Prostate gland (tissue), 2 donors: ENCODE measurements at regions not wholly inside any gene's neighbourhood (a gene's known extent, or its start where the extent isn't known, plus 50 kb on each side); places are given as distances from the start of the nearest gene placed in this dataset.

Experiments used
- DNase-seq: peaks from one replicate; pipeline ENCODE4 v3.0.0-alpha.2; 2019; ENCODE audit warnings: low spot score
- H3K27ac ChIP-seq, 2 donors: fragments of 200-600 bp; sonication (generic); 2 replicates each; pipeline ENCODE4 v1.5.1; 2017 to 2019
- H3K27me3 ChIP-seq: fragments of 200-600 bp; sonication (generic); replicated peaks from 2 replicates; pipeline ENCODE4 v1.5.1; 2019; ENCODE audit not compliant: insufficient read depth
- H3K36me3 ChIP-seq, 2 donors: fragments of 200-600 bp; sonication (generic); 1 replicate in 1 of 2; 2 replicates in 1 of 2; pipeline versions ENCODE4 v1.5.1 to v1.8.1; 2017 to 2019
- H3K4me1 ChIP-seq: fragments of 200-600 bp; sonication (generic); replicated peaks from 2 replicates; pipeline ENCODE4 v1.5.1; 2019
- H3K4me3 ChIP-seq, 2 donors: fragments of 200-600 bp; sonication (generic); 2 replicates each; pipeline ENCODE4 v1.5.1; 2017 to 2019
- H3K9me3 ChIP-seq: fragments of 200-600 bp; sonication (generic); 2 replicates; pipeline ENCODE4 v1.5.1; 2017
- POLR2A ChIP-seq: fragments of 450-650 bp; IDR thresholded peaks from one replicate; pipeline ENCODE4 v1.6.1; 2016; ENCODE audit warnings: antibody characterized with exemption, mild to moderate bottlenecking
- POLR2AphosphoS5 ChIP-seq: sonication (generic); formaldehyde crosslinking; IDR thresholded peaks from one replicate; pipeline ENCODE4 v1.6.1; 2017; ENCODE audit warnings: antibody characterized with exemption
- WGBS: methylation state at CpG from one replicate; pipeline ENCODE4 v1.1.5; 2018; 5-methylcytosine and 5-hydroxymethylcytosine counted together
- intact Hi-C: fragments of 100-400 bp; cut with DNase I; formaldehyde crosslinking; loops from one replicate; pipeline ENCODE4 v1.14.2; 2022
- small RNA-seq, 2 donors: library from RNA; depleted of rRNA; stranded (forward); fragments of <200 nt; gene quantifications; one replicate each; pipeline ENCODE3, GENCODE V24; 2016
- TF ChIP-seq, protein P1 (sequence below), 4 experiments: fragments of 200-600 bp in 2 of 4; fragments of 450-650 bp in 2 of 4; sonication (generic) in 2 of 4; IDR thresholded peaks; 1 replicate in 3 of 4; 2 replicates in 1 of 4; pipeline ENCODE4 v1.5.1; 2016 to 2019; ENCODE audit warnings: antibody characterized with exemption in 4 of 4, mild to moderate bottlenecking in 2 of 4, moderate library complexity in 2 of 4

DNA sequence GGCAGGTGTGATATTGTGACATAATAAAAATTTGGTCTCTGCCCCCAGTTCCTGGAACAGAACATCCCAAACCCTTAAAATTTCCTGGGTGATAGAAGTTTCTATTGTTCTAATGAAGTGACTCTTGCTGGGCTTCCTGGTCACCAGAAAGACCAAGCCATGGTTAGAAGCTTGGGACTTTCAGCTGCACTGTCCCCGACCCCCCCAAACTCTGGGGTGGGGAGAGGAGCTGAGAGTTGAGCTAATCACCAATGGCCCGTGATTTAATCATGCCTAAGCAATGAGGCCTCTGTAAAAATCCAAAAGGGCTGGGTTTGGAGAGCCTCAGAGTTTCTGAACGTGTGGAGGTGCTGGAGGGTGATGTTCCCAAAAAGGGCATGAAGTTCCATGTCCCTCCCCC, 54.8 kb upstream of the FTH1 start:
- no peak for DNase-seq
- Histone ChIP-seq H3K4me3 (no peak overlapping the region), H3K9me3 (no peaks in the 10 kb centered on the region), H3K27ac (no peak overlapping the region), H3K27me3 (no peaks in the 10 kb centered on the region), H3K36me3 (no peaks in the 10 kb centered on the region), H3K4me1 (no peaks in the 10 kb centered on the region)
- 63% methylated on average over 3 of the region's 3 CpGs for WGBS
- intact Hi-C loops: no loop called here
- TF ChIP-seq POLR2AphosphoS5 (no peak), POLR2A (no peak)
- TF ChIP-seq, protein P1, sequence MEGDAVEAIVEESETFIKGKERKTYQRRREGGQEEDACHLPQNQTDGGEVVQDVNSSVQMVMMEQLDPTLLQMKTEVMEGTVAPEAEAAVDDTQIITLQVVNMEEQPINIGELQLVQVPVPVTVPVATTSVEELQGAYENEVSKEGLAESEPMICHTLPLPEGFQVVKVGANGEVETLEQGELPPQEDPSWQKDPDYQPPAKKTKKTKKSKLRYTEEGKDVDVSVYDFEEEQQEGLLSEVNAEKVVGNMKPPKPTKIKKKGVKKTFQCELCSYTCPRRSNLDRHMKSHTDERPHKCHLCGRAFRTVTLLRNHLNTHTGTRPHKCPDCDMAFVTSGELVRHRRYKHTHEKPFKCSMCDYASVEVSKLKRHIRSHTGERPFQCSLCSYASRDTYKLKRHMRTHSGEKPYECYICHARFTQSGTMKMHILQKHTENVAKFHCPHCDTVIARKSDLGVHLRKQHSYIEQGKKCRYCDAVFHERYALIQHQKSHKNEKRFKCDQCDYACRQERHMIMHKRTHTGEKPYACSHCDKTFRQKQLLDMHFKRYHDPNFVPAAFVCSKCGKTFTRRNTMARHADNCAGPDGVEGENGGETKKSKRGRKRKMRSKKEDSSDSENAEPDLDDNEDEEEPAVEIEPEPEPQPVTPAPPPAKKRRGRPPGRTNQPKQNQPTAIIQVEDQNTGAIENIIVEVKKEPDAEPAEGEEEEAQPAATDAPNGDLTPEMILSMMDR (IDR thresholded peaks at IDR 0.05): no peak

- Histone ChIP-seq H3K27me3 (no peaks in the 10 kb centered on the region), H3K4me3 (no peak overlapping the region), H3K4me1 (no peaks in the 10 kb centered on the region), H3K36me3 (no peaks in the 10 kb centered on the region), H3K27ac (no peak overlapping the region), H3K9me3 (no peaks in the 10 kb centered on the region)
- WGBS: 82% methylated on average over 3 of the region's 3 CpGs
- no peak for DNase-seq
- TF ChIP-seq POLR2AphosphoS5: no peak
- TF ChIP-seq, protein P1 (IDR thresholded peaks at IDR 0.05): no peak
- TF ChIP-seq POLR2A: no peak
- intact Hi-C loops: no loop called here
Observed at GRCh38 chr11:62020661-62021060, 53.2 kb upstream of the FTH1 start.

DNA sequence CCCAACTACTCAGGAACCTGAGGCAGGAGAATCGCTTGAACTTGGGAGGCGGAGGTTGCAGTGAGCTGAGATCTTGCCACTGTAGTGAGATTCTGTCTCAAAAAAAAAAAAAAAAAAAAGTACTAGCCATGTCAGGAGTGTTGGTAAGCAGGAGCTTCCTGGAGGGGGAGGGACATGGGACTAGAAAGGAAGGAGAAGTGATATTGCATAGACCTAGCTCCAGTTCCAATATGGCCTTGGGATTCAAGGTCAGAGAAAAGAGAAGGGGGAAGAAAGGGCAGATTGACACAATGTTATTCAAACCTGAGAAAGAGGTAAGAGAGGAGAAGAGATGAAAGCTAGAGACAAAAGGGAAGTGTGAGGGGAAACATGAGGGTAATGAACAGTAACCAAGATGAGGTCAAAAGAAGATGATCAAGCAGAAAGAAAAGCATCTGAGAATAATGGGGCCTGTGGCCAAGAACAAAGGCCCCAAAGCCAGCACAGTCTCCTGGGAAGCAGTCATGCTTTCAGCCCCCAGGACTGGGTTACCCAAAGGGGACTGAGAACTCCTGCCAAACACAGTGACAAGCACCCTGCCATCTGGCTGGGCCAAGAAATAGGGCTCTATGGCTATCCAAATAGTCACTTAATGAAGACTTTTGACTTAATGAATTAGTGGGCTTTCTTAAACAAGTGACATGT, 51.7 kb upstream of the FTH1 start:
- TF ChIP-seq, protein P1 (IDR thresholded peaks at IDR 0.05): no peak
- TF ChIP-seq POLR2AphosphoS5 (no peak), POLR2A (no peak)
- Histone ChIP-seq H3K9me3 (no peaks in the 10 kb centered on the region), H3K4me1 (no peaks in the 10 kb centered on the region), H3K36me3 (no peaks in the 10 kb centered on the region), H3K4me3 (no peak overlapping the region), H3K27ac (no peak overlapping the region), H3K27me3 (no peaks in the 10 kb centered on the region)
- 98% methylated on average over 2 of the region's 2 CpGs for whole genome bisulfite sequencing
- no peak for DNase-seq
- intact Hi-C loops: no loop called here

DNA sequence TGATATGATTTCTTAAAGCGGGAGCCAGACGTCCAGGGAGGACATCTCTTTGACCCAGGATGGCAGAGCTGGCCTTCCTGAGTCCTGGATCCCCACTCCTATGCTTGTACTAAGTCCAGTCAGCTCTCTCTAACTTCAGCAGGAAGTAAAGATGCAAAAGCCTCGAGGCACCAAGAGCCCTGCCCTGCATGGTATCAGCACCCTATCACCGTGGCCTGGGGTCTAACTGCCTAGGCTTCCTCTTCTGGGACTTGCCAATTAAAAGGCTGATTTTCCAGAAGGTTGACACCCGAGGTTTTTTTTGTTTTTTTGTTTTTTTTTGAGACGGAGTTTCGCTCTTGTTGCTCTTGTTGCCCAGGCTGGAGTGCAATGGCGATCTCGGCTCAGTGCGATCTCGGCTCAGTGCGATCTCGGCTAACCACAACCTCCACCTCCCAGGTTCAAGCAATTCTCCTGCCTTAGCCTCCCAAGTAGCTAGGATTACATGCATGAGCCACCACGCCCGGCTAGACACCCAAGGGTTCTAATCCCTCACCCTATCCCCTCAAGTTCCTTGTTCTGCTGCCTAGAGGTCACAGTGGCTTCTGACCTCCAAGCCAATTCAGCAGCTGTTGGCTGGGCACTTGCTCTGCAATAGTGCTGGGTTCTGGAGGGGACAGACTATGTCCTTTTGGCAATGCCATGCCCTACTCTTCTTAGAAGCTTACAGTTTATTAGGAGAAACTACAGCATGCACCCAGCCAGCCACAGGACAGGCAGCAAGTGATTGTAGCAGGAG, 50.6 kb upstream of the FTH1 start:
- DNase-seq: no peak
- H3K4me3 ChIP-seq: no peak overlapping the region
- TF ChIP-seq, protein P1 (IDR thresholded peaks at IDR 0.05): no peak
- TF ChIP-seq POLR2AphosphoS5 (no peak), POLR2A (no peak)

More for the DNA sequence above, 50.6 kb upstream of the FTH1 start:
- Histone ChIP-seq H3K4me1 (no peaks in the 10 kb centered on the region), H3K36me3 (no peaks in the 10 kb centered on the region), H3K27me3 (no peaks in the 10 kb centered on the region), H3K9me3 (no peaks in the 10 kb centered on the region), H3K27ac (no peak overlapping the region)
- intact Hi-C loops: no loop called here
- WGBS: 91% methylated on average over 15 of the region's 15 CpGs

Small RNA genes in the stretch of these regions (small RNA-seq; reads per million reads assigned to genes)
- gene AP003733.2: 0 reads per million in 2 donors
